HepG2 (cell line): ENCODE measurements at regions not wholly inside any gene's neighbourhood (a gene's known extent, or its start where the extent isn't known, plus 50 kb on each side); places are given as distances from the start of the nearest gene placed in this dataset.

ENCODE experiments used
- CEBPB ChIP-seq: IDR thresholded peaks from 2 replicates; pipeline ENCODE4 v1.6.1; 2011; ENCODE audit warnings: low read depth, low read length, improper control_type of control experiment, borderline replicate concordance
- CREB1 ChIP-seq, 2 experiments: fragments of 450-650 bp in 1 of 2; IDR thresholded peaks; 2 replicates each; pipeline ENCODE4 v1.6.1; 2016 to 2017; ENCODE audit warnings: control low read depth in 1 of 2, mild to moderate bottlenecking in 1 of 2, missing compliant biosample characterization in 1 of 2, missing genetic modification characterization in 1 of 2
- CTCF ChIP-seq: sonication (generic); formaldehyde crosslinking; IDR thresholded peaks from 2 replicates; pipeline ENCODE4 v1.5.0; 2020; ENCODE audit warnings: mild to moderate bottlenecking, missing genetic modification reagents, moderate library complexity
- EZH2 ChIP-seq: conservative IDR thresholded peaks from 2 replicates; pipeline ENCODE4 v1.6.1; 2012; ENCODE audit warnings: mild to moderate bottlenecking, low read depth, low read length, moderate library complexity
- MXD1 ChIP-seq: sonication (generic); formaldehyde crosslinking; IDR thresholded peaks from 2 replicates; pipeline ENCODE4 v1.4.0; 2020; ENCODE audit warnings: mild to moderate bottlenecking, missing genetic modification reagents
- RAD21 ChIP-seq: fragments of 450-650 bp; formaldehyde crosslinking; IDR thresholded peaks from 2 replicates; pipeline ENCODE4 v1.5.0; 2020; ENCODE audit warnings: mild to moderate bottlenecking
- RFX5 ChIP-seq: IDR thresholded peaks from 2 replicates; pipeline ENCODE4 v1.6.1; 2011; ENCODE audit warnings: low read depth, low read length, improper control_type of control experiment
- SP1 ChIP-seq, 2 experiments: fragments of 450-650 bp in 1 of 2; sonication (generic) in 1 of 2; formaldehyde crosslinking in 1 of 2; IDR thresholded peaks; 2 replicates each; pipeline versions ENCODE4 v1.4.0 to v1.6.1; 2016 to 2020; ENCODE audit warnings: missing genetic modification reagents in 1 of 2
- SP4 ChIP-seq: sonication (generic); formaldehyde crosslinking; IDR thresholded peaks from 2 replicates; pipeline ENCODE4 v1.8.1; 2023; ENCODE audit warnings: mild to moderate bottlenecking, missing genetic modification reagents
- TAF15 ChIP-seq: fragments of 200-400 bp; formaldehyde crosslinking; IDR thresholded peaks from one replicate; pipeline ENCODE4 v1.6.1; 2018; ENCODE audit warnings: mild to moderate bottlenecking, low read depth, low read length; ENCODE audit not compliant: poor library complexity, severe bottlenecking
- ZFX ChIP-seq: sonication (generic); formaldehyde crosslinking; IDR thresholded peaks from 2 replicates; pipeline ENCODE4 v1.4.0; 2020; ENCODE audit warnings: mild to moderate bottlenecking, low read depth, missing genetic modification reagents, moderate library complexity
- ZNF776 ChIP-seq: sonication (generic); formaldehyde crosslinking; IDR thresholded peaks from 2 replicates; pipeline ENCODE4 v1.4.0; 2020; ENCODE audit warnings: mild to moderate bottlenecking, missing genetic modification reagents

DNA sequence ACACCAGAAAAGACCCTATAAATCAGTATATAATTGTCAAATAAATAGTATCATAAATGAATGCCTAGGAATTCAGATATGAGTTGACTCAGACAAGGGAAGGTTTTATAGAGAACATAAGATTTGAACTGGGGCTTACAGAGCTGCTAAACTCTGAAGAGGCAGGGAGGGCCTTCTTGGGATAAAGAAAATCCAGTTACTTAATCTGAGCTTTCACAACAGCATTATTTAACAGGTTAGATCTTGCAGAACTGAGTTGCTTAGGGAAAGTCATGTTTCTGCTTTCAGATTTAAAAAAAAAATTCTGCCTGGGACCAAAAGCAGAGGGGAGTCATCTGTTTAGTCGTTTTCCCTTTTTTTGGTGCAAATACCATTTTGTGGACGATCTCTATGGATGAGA is 594.8 kb upstream of the FZD8 start:
- TF ChIP-seq ZFX, result no peak
- TF ChIP-seq MXD1 (CRISPR knock-in tag), result no peak
- no peak for TF ChIP-seq RFX5
- TF ChIP-seq EZH2, result no peak
- TF ChIP-seq SP4 (CRISPR knock-in tag), result no peak
- no peak for TF ChIP-seq CTCF (CRISPR knock-in tag)
- no peak for TF ChIP-seq SP1 (IDR thresholded peaks at IDR 0.05)
- TF ChIP-seq SP1 (CRISPR knock-in tag; IDR thresholded peaks at IDR 0.05), result no peak
- TF ChIP-seq RAD21 (CRISPR knock-in tag), result no peak
- TF ChIP-seq TAF15, result no peak
- TF ChIP-seq ZNF776 (CRISPR knock-in tag), result no peak
- no peak for TF ChIP-seq CREB1 (IDR thresholded peaks at IDR 0.05)
- TF ChIP-seq CREB1 (CRISPR knock-in tag; IDR thresholded peaks at IDR 0.05), result no peak
- TF ChIP-seq CEBPB, result no peak
